ENCODE measurements at regions not wholly inside any gene's neighbourhood (a gene's known extent, or its start where the extent isn't known, plus 50 kb on each side); places are given as distances from the start of the nearest gene placed in this dataset.
"Not testable (repeated sequence)": the region's sequence is repeated elsewhere in the genome, so short reads cannot be mapped to it uniquely, and the experiment has no call there.

DNA sequence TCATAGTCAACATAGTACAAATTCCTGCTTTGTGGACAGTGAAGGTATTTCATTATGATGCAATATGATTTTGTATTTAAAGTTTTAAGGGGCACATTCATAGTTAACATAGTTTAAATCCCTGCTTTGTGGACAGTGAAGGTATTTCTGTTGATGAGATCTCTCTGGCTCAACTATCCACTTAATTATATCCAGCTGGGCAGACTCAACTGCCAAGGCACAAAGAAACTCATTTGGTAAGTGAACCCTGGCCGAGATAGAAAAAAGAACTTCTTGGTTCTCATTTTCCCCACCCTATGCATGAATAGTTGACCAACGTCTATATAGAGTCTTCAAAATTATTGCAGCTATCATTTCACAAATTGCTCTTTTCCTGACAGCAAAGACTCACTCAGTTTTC lies 1194.6 kb downstream of the NCAM2 start:
- Mint-ChIP-seq H3K27ac (no peak overlapping the region), H3K27me3 (no peaks in the 10 kb centered on the region), H3K36me3 (no peaks in the 10 kb centered on the region), H3K9me3 (peaks cover 0 to 31% (median 6%) of the 10 kb centered on the region in 7 donors), H3K4me3 (no peak overlapping the region), H3K4me1 (no peaks in the 10 kb centered on the region)
- Histone ChIP-seq H3K36me3 (ENCODE audit: control insufficient read depth, insufficient read depth, low read length) (no peaks in the 10 kb centered on the region), H3K27me3 (ENCODE audit: control insufficient read depth, insufficient read depth, low read length) (no peaks in the 10 kb centered on the region), H3K27ac (ENCODE audit: insufficient read depth, low read length, poor library complexity, severe bottlenecking) (no peak overlapping the region), H3K4me3 (ENCODE audit: low read depth, low read length) (no peak overlapping the region), H3K9me3 (ENCODE audit: control insufficient read depth in 2 of 2, low read length in 2 of 2) (peaks cover 0 to 6% of the 10 kb centered on the region in 2 experiments), H3K4me1 (ENCODE audit: control insufficient read depth, insufficient read depth, low read length, poor library complexity, severe bottlenecking) (no peaks in the 10 kb centered on the region)
- DNase-seq (no peak), ATAC-seq (ENCODE audit: low read depth in 2 of 2) (no peak)

GRCh38 chr21:22194986-22195385 lies 1196.8 kb downstream of the NCAM2 start:
- not testable (repeated sequence) for DNase-seq; H3K9me3 ChIP-seq (ENCODE audit: control insufficient read depth in 2 of 2, low read length in 2 of 2); H3K27me3 ChIP-seq (ENCODE audit: control insufficient read depth, insufficient read depth, low read length); H3K4me3 Mint-ChIP-seq; H3K27ac Mint-ChIP-seq; H3K36me3 ChIP-seq (ENCODE audit: control insufficient read depth, insufficient read depth, low read length); H3K4me3 ChIP-seq (ENCODE audit: low read depth, low read length); H3K4me1 ChIP-seq (ENCODE audit: control insufficient read depth, insufficient read depth, low read length, poor library complexity, severe bottlenecking); H3K4me1 Mint-ChIP-seq; ATAC-seq (ENCODE audit: low read depth in 2 of 2); H3K36me3 Mint-ChIP-seq; H3K27me3 Mint-ChIP-seq; H3K27ac ChIP-seq (ENCODE audit: insufficient read depth, low read length, poor library complexity, severe bottlenecking)
- H3K9me3 Mint-ChIP-seq, result peaks cover 0 to 29% (median 7%) of the 10 kb centered on the region in 7 donors

DNA sequence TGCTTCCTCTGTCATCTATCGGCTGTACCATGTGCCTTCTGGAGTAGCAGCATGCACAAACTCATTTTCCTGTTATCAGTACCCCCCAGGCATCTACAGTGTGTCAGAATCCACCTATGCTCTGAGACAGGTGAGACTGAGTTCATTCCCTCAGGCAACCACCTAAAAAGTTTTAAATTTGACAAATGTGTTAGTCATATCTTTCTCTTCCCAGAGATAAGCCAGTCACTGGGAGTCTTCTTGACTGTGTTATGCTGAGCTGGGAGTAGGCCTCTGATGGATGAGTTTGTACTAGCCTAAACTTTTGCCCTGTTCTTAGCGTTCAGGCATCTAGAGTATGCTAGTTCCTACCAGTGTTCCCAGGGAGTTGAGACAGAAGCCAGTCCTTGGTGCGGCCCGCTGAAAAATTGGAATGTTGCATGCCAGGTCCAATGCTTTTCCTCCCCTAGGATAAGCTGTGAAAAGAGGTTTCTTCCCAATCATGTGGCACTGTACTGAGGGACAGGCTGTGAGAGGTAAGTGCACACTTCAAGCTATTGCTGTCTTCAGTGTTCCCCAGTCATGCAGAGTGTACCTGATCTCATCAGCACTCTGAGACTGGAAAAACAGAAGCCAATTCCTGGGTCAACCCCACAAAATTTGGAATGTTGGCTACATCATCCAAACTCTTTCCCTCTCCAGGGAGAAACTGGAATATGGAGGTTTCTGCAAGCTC lies 1202.3 kb downstream of the NCAM2 start:
- no peak for DNase-seq
- H3K36me3 ChIP-seq (ENCODE audit: control insufficient read depth, insufficient read depth, low read length), result no peaks in the 10 kb centered on the region

DNA sequence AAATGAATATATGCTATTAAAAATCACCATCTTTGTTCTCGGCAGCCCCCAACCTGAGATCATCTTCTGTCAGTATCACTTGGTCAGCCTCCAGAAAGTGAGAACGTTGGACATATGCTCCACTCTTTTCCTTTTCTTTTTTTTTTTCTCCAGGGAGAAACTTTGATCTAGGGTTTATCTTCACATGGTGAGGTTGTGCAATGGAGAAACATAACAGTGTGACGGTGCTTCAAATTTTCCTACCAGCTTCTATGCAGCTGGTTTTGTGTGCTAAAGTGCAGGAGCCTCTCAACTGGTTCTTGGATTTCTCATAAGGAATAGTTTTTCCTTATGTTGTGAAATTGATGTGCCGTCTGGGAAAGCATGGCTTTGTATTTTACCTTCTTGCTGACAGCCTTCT lies 1202.9 kb downstream of the NCAM2 start:
- Histone ChIP-seq H3K4me3 (ENCODE audit: low read depth, low read length) (no peak overlapping the region), H3K9me3 (ENCODE audit: control insufficient read depth in 2 of 2, low read length in 2 of 2) (peaks cover 2 to 15% of the 10 kb centered on the region in 2 experiments), H3K4me1 (ENCODE audit: control insufficient read depth, insufficient read depth, low read length, poor library complexity, severe bottlenecking) (no peaks in the 10 kb centered on the region), H3K27ac (ENCODE audit: insufficient read depth, low read length, poor library complexity, severe bottlenecking) (no peak overlapping the region), H3K27me3 (ENCODE audit: control insufficient read depth, insufficient read depth, low read length) (no peaks in the 10 kb centered on the region), H3K36me3 (ENCODE audit: control insufficient read depth, insufficient read depth, low read length) (no peaks in the 10 kb centered on the region)
- Mint-ChIP-seq H3K4me3 (no peak overlapping the region), H3K36me3 (no peaks in the 10 kb centered on the region), H3K27ac (no peak overlapping the region), H3K4me1 (no peaks in the 10 kb centered on the region), H3K27me3 (peaks cover 4% of the 10 kb centered on the region), H3K9me3 (peaks cover 0 to 20% (median 4%) of the 10 kb centered on the region in 7 donors)
- ATAC-seq (ENCODE audit: low read depth in 2 of 2) (no peak), DNase-seq (no peak)

More for the DNA sequence above, 1202.3 kb downstream of the NCAM2 start:
- no peak overlapping the region for H3K4me3 ChIP-seq (ENCODE audit: low read depth, low read length)
- H3K4me3 Mint-ChIP-seq, result no peak overlapping the region
- peaks cover 4% of the 10 kb centered on the region for H3K27me3 Mint-ChIP-seq
- no peaks in the 10 kb centered on the region for H3K27me3 ChIP-seq (ENCODE audit: control insufficient read depth, insufficient read depth, low read length)
- no peaks in the 10 kb centered on the region for H3K36me3 Mint-ChIP-seq
- no peak overlapping the region for H3K27ac Mint-ChIP-seq
- peaks cover 2 to 15% of the 10 kb centered on the region in 2 experiments for H3K9me3 ChIP-seq (ENCODE audit: control insufficient read depth in 2 of 2, low read length in 2 of 2)
- no peak for ATAC-seq (ENCODE audit: low read depth in 2 of 2)
- H3K4me1 ChIP-seq (ENCODE audit: control insufficient read depth, insufficient read depth, low read length, poor library complexity, severe bottlenecking), result no peaks in the 10 kb centered on the region
- no peaks in the 10 kb centered on the region for H3K4me1 Mint-ChIP-seq
- peaks cover 0 to 20% (median 4%) of the 10 kb centered on the region in 7 donors for H3K9me3 Mint-ChIP-seq
- no peak overlapping the region for H3K27ac ChIP-seq (ENCODE audit: insufficient read depth, low read length, poor library complexity, severe bottlenecking)

DNA sequence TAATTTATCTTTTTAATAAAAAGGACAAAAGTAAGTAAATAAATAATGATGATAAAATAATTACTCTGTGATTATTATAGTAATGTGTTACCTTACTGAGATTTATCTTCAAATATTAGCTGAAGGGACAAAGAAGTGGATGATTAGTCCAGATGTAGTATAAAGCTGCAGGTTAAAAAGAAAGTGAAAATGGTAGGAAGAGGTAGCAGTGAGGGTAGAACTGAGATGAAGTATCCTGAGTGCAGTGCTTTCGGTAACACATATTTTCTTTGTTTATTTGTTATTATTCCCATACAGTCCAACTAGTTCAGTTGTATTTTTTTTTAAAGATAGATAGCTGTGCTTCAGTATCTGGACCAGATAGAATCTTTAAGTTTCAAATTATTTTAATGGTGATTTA lies 1203.5 kb downstream of the NCAM2 start:
- Mint-ChIP-seq H3K36me3 (no peaks in the 10 kb centered on the region), H3K9me3 (peaks cover 0 to 20% (median 4%) of the 10 kb centered on the region in 7 donors), H3K27me3 (peaks cover 4% of the 10 kb centered on the region), H3K4me1 (no peaks in the 10 kb centered on the region), H3K27ac (no peak overlapping the region), H3K4me3 (no peak overlapping the region)
- H3K36me3 ChIP-seq (ENCODE audit: control insufficient read depth, insufficient read depth, low read length), result no peaks in the 10 kb centered on the region
- H3K27ac ChIP-seq (ENCODE audit: insufficient read depth, low read length, poor library complexity, severe bottlenecking), result no peak overlapping the region
- no peaks in the 10 kb centered on the region for H3K27me3 ChIP-seq (ENCODE audit: control insufficient read depth, insufficient read depth, low read length)
- H3K4me3 ChIP-seq (ENCODE audit: low read depth, low read length), result no peak overlapping the region
- ATAC-seq (ENCODE audit: low read depth in 2 of 2) (no peak), DNase-seq (no peak)
- H3K9me3 ChIP-seq (ENCODE audit: control insufficient read depth in 2 of 2, low read length in 2 of 2), result peaks cover 2 to 15% of the 10 kb centered on the region in 2 experiments
- no peaks in the 10 kb centered on the region for H3K4me1 ChIP-seq (ENCODE audit: control insufficient read depth, insufficient read depth, low read length, poor library complexity, severe bottlenecking)

- Mint-ChIP-seq H3K4me1 (no peaks in the 10 kb centered on the region), H3K4me3 (no peak overlapping the region), H3K36me3 (no peaks in the 10 kb centered on the region), H3K9me3 (peaks cover 2 to 18% (median 7%) of the 10 kb centered on the region in 7 donors), H3K27ac (no peak overlapping the region), H3K27me3 (no peaks in the 10 kb centered on the region)
- DNase-seq (no peak), ATAC-seq (ENCODE audit: low read depth in 2 of 2) (no peak)
- H3K27ac ChIP-seq (ENCODE audit: insufficient read depth, low read length, poor library complexity, severe bottlenecking), result no peak overlapping the region
- no peaks in the 10 kb centered on the region for H3K4me1 ChIP-seq (ENCODE audit: control insufficient read depth, insufficient read depth, low read length, poor library complexity, severe bottlenecking)
- no peaks in the 10 kb centered on the region for H3K36me3 ChIP-seq (ENCODE audit: control insufficient read depth, insufficient read depth, low read length)
- H3K9me3 ChIP-seq (ENCODE audit: control insufficient read depth in 2 of 2, low read length in 2 of 2), result peaks cover 0 to 4% of the 10 kb centered on the region in 2 experiments
- H3K4me3 ChIP-seq (ENCODE audit: low read depth, low read length), result no peak overlapping the region
- H3K27me3 ChIP-seq (ENCODE audit: control insufficient read depth, insufficient read depth, low read length), result no peaks in the 10 kb centered on the region
Observed at GRCh38 chr21:22209304-22209700, 1211.1 kb downstream of the NCAM2 start.

GRCh38 chr21:22211943-22212342 lies 1213.7 kb downstream of the NCAM2 start:
- Mint-ChIP-seq H3K4me3 (no peak overlapping the region), H3K27me3 (no peaks in the 10 kb centered on the region), H3K4me1 (no peaks in the 10 kb centered on the region), H3K36me3 (no peaks in the 10 kb centered on the region), H3K27ac (no peak overlapping the region), H3K9me3 (peaks cover 0 to 18% (median 9%) of the 10 kb centered on the region in 7 donors)
- no peak overlapping the region for H3K4me3 ChIP-seq (ENCODE audit: low read depth, low read length)
- no peak overlapping the region for H3K27ac ChIP-seq (ENCODE audit: insufficient read depth, low read length, poor library complexity, severe bottlenecking)
- no peaks in the 10 kb centered on the region for H3K4me1 ChIP-seq (ENCODE audit: control insufficient read depth, insufficient read depth, low read length, poor library complexity, severe bottlenecking)
- no peak for ATAC-seq (ENCODE audit: low read depth in 2 of 2)
- H3K27me3 ChIP-seq (ENCODE audit: control insufficient read depth, insufficient read depth, low read length), result no peaks in the 10 kb centered on the region
- H3K9me3 ChIP-seq (ENCODE audit: control insufficient read depth in 2 of 2, low read length in 2 of 2), result peaks cover 0 to 4% of the 10 kb centered on the region in 2 experiments
- DNase-seq, result no peak
- no peaks in the 10 kb centered on the region for H3K36me3 ChIP-seq (ENCODE audit: control insufficient read depth, insufficient read depth, low read length)

- Mint-ChIP-seq H3K4me1 (no peaks in the 10 kb centered on the region), H3K36me3 (no peaks in the 10 kb centered on the region), H3K9me3 (peaks cover 0 to 9% (median 2%) of the 10 kb centered on the region in 7 donors), H3K4me3 (no peak overlapping the region), H3K27ac (no peak overlapping the region), H3K27me3 (no peaks in the 10 kb centered on the region)
- DNase-seq, result no peak
- no peaks in the 10 kb centered on the region for H3K4me1 ChIP-seq (ENCODE audit: control insufficient read depth, insufficient read depth, low read length, poor library complexity, severe bottlenecking)
- peaks cover 0 to 4% of the 10 kb centered on the region in 2 experiments for H3K9me3 ChIP-seq (ENCODE audit: control insufficient read depth in 2 of 2, low read length in 2 of 2)
- H3K36me3 ChIP-seq (ENCODE audit: control insufficient read depth, insufficient read depth, low read length), result no peaks in the 10 kb centered on the region
- ATAC-seq (ENCODE audit: low read depth in 2 of 2), result no peak
- H3K27me3 ChIP-seq (ENCODE audit: control insufficient read depth, insufficient read depth, low read length), result no peaks in the 10 kb centered on the region
- no peak overlapping the region for H3K4me3 ChIP-seq (ENCODE audit: low read depth, low read length)
- H3K27ac ChIP-seq (ENCODE audit: insufficient read depth, low read length, poor library complexity, severe bottlenecking), result no peak overlapping the region
Observed at GRCh38 chr21:22223385-22223784, 1225.2 kb downstream of the NCAM2 start.
